ENCODE measurements at regions not wholly inside any gene's neighbourhood (a gene's known extent, or its start where the extent isn't known, plus 50 kb on each side); places are given as distances from the start of the nearest gene placed in this dataset.

DNA sequence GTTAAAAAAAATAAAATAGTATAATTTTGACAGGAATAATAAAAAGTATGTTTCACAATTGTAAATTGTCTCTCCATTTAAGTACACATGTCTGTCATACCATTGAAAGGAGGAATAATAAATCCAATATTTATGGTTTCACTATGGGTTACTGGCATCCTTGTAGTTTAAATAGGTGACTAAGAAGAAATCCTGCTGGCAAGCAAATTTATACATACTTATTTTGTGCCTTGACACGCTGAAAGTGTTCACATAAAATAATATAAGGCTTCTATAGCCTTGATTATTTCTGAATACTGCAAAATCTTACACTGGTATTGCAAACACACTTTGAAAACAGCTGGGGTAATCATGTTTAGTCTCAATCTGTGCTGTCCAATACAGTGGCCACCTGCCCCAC, 138.3 kb upstream of the ETAA1 start:
- TF ChIP-seq, protein P1, sequence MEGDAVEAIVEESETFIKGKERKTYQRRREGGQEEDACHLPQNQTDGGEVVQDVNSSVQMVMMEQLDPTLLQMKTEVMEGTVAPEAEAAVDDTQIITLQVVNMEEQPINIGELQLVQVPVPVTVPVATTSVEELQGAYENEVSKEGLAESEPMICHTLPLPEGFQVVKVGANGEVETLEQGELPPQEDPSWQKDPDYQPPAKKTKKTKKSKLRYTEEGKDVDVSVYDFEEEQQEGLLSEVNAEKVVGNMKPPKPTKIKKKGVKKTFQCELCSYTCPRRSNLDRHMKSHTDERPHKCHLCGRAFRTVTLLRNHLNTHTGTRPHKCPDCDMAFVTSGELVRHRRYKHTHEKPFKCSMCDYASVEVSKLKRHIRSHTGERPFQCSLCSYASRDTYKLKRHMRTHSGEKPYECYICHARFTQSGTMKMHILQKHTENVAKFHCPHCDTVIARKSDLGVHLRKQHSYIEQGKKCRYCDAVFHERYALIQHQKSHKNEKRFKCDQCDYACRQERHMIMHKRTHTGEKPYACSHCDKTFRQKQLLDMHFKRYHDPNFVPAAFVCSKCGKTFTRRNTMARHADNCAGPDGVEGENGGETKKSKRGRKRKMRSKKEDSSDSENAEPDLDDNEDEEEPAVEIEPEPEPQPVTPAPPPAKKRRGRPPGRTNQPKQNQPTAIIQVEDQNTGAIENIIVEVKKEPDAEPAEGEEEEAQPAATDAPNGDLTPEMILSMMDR (IDR thresholded peaks at IDR 0.05; ENCODE audit: extremely low read depth in 1 of 2, insufficient read depth in 1 of 2, low read depth in 1 of 2, low read length in 2 of 2): no peak
- TF ChIP-seq JUN (IDR thresholded peaks at IDR 0.05; ENCODE audit: borderline replicate concordance, insufficient read depth, insufficient read length, low read depth): no peak

Measured in endothelial cell of umbilical vein (primary cell).